ENCODE measurements at regions not wholly inside any gene's neighbourhood (a gene's known extent, or its start where the extent isn't known, plus 50 kb on each side); places are given as distances from the start of the nearest gene placed in this dataset.

- Mint-ChIP-seq H3K27me3 (ENCODE audit: unreplicated experiment) (peaks cover 6% of the 10 kb centered on the region), H3K4me3 (ENCODE audit: unreplicated experiment) (no peak overlapping the region), H3K9me3 (ENCODE audit: unreplicated experiment) (no peaks in the 10 kb centered on the region), H3K27ac (ENCODE audit: unreplicated experiment) (no peak overlapping the region), H3K4me1 (ENCODE audit: low read depth, unreplicated experiment) (peaks cover 9% of the 10 kb centered on the region), H3K36me3 (ENCODE audit: unreplicated experiment) (peaks cover 5% of the 10 kb centered on the region)
- no peak for DNase-seq
- no peak for TF ChIP-seq CTCF (IDR thresholded peaks at IDR 0.05; ENCODE audit: partially characterized antibody, unreplicated experiment)
These were observed 229.7 kb upstream of the RPL38 start for GRCh38 chr17:73973586-73974409.

DNA sequence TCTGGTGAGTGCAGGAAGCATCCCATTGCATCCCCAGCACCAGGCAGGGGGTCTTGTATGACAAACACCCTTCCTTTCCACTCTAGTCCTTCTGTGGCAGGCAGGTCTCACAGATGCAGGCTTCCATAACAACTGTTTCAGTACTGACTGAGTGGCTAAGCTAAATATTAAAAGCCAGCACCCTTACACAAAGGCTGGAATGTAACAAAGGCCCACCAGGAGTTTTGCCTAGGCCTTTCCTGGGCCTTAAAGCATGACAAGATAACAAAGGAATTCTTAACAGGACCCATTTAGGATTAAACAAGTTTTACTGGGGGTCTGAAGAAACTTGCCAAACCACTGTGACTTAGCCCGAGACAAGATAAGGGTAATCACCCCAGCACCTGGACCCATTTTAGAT, 228.9 kb upstream of the RPL38 start:
- peaks cover 8% of the 10 kb centered on the region for H3K27me3 Mint-ChIP-seq (ENCODE audit: unreplicated experiment)

DNA sequence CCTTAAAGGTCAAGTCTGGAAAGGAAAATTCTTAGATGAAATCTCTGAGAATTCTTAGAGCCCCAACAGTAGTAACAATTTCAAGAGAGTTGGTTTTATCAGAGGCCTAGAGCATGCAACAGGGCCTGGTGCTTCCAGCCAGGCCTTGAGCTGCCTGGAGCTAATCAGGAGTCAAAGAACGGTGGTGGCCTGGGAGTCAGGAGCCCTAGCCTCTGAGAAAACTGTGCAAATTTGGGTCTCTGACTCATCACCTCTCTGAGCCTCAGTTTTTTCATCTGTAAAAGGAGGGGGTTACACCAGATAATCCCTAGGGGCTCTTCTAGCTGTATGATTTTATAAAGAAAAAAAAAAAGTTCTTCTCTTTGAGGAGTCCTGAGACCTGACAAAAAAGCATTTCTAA, 227.3 kb upstream of the RPL38 start:
- peaks cover 9% of the 10 kb centered on the region for H3K4me1 Mint-ChIP-seq (ENCODE audit: low read depth, unreplicated experiment)
- H3K27me3 Mint-ChIP-seq (ENCODE audit: unreplicated experiment) = peaks cover 7% of the 10 kb centered on the region
- H3K9me3 Mint-ChIP-seq (ENCODE audit: unreplicated experiment) = no peaks in the 10 kb centered on the region
- no peaks in the 10 kb centered on the region for H3K36me3 Mint-ChIP-seq (ENCODE audit: unreplicated experiment)
- no peak overlapping the region for H3K4me3 Mint-ChIP-seq (ENCODE audit: unreplicated experiment)
- H3K27ac Mint-ChIP-seq (ENCODE audit: unreplicated experiment) = no peak overlapping the region
- DNase-seq = no peak
- no peak for TF ChIP-seq CTCF (IDR thresholded peaks at IDR 0.05; ENCODE audit: partially characterized antibody, unreplicated experiment)

More for the DNA sequence above, 228.9 kb upstream of the RPL38 start:
- H3K36me3 Mint-ChIP-seq (ENCODE audit: unreplicated experiment) = peaks cover 5% of the 10 kb centered on the region
- no peak for TF ChIP-seq CTCF (IDR thresholded peaks at IDR 0.05; ENCODE audit: partially characterized antibody, unreplicated experiment)
- DNase-seq = no peak
- H3K4me3 Mint-ChIP-seq (ENCODE audit: unreplicated experiment) = no peak overlapping the region
- no peaks in the 10 kb centered on the region for H3K9me3 Mint-ChIP-seq (ENCODE audit: unreplicated experiment)
- peaks cover 9% of the 10 kb centered on the region for H3K4me1 Mint-ChIP-seq (ENCODE audit: low read depth, unreplicated experiment)
- no peak overlapping the region for H3K27ac Mint-ChIP-seq (ENCODE audit: unreplicated experiment)

- Mint-ChIP-seq H3K4me1 (ENCODE audit: low read depth, unreplicated experiment) (peaks cover 9% of the 10 kb centered on the region), H3K36me3 (ENCODE audit: unreplicated experiment) (no peaks in the 10 kb centered on the region), H3K4me3 (ENCODE audit: unreplicated experiment) (no peak overlapping the region), H3K27me3 (ENCODE audit: unreplicated experiment) (peaks cover 7% of the 10 kb centered on the region), H3K9me3 (ENCODE audit: unreplicated experiment) (no peaks in the 10 kb centered on the region), H3K27ac (ENCODE audit: unreplicated experiment) (no peak overlapping the region)
- TF ChIP-seq CTCF (IDR thresholded peaks at IDR 0.05; ENCODE audit: partially characterized antibody, unreplicated experiment) = no peak
- no peak for DNase-seq
These were observed 226.6 kb upstream of the RPL38 start for GRCh38 chr17:73976676-73977521.

GRCh38 chr17:73980517-73980916, 223.0 kb upstream of the RPL38 start:
- Mint-ChIP-seq H3K27ac (ENCODE audit: unreplicated experiment) (no peak overlapping the region), H3K27me3 (ENCODE audit: unreplicated experiment) (peaks cover 7% of the 10 kb centered on the region), H3K4me3 (ENCODE audit: unreplicated experiment) (no peak overlapping the region), H3K9me3 (ENCODE audit: unreplicated experiment) (no peaks in the 10 kb centered on the region), H3K36me3 (ENCODE audit: unreplicated experiment) (no peaks in the 10 kb centered on the region), H3K4me1 (ENCODE audit: low read depth, unreplicated experiment) (peaks cover 7% of the 10 kb centered on the region)
- DNase-seq = no peak
- no peak for TF ChIP-seq CTCF (IDR thresholded peaks at IDR 0.05; ENCODE audit: partially characterized antibody, unreplicated experiment)

All from glutamatergic neuron (in vitro differentiated cells).